ENCODE measurements at regions not wholly inside any gene's neighbourhood (a gene's known extent, or its start where the extent isn't known, plus 50 kb on each side); places are given as distances from the start of the nearest gene placed in this dataset.

DNA sequence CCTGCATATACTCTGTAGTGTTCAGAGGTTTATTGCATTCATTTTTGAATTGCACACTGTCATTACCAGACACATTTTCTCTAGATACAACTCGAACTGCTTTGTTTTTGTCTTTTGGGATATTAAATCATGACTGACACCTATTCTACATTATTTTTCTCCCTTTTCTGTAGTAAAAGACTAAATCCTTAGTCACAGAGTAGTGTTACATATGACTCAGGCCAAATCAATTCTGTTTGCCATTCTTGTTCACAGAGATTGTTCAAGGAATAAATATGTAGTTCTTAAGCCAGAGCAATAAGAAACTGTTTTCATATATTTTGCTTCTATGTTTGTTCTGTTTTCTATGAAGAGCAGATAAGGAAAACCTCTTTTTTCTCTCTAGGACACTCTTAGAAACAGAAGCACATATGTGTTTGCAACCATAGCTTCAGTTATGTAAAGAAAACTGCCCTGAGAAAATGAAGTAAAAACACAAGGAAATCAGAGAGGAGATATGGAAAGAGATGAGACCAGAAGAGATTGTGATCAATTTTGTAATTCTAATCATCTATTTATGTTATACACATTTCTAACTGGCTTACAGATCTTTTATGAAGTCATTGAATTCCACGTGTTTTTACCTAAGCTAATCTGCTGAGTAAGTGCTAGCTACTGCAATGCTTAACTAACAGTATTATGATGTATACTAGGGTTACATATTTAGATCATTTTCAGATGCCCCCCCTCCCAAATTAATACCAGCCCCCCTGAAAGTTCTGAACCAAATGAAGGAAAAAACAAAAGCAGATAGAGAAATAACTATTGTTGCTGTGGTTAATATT is 1995.6 kb upstream of the CDH6 start:
- TF ChIP-seq, protein P1, sequence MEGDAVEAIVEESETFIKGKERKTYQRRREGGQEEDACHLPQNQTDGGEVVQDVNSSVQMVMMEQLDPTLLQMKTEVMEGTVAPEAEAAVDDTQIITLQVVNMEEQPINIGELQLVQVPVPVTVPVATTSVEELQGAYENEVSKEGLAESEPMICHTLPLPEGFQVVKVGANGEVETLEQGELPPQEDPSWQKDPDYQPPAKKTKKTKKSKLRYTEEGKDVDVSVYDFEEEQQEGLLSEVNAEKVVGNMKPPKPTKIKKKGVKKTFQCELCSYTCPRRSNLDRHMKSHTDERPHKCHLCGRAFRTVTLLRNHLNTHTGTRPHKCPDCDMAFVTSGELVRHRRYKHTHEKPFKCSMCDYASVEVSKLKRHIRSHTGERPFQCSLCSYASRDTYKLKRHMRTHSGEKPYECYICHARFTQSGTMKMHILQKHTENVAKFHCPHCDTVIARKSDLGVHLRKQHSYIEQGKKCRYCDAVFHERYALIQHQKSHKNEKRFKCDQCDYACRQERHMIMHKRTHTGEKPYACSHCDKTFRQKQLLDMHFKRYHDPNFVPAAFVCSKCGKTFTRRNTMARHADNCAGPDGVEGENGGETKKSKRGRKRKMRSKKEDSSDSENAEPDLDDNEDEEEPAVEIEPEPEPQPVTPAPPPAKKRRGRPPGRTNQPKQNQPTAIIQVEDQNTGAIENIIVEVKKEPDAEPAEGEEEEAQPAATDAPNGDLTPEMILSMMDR (IDR thresholded peaks at IDR 0.05; ENCODE audit: insufficient read depth, low read length) = no peak
- TF ChIP-seq POLR2AphosphoS5 (IDR thresholded peaks at IDR 0.05; ENCODE audit: low read depth) = no peak
- TF ChIP-seq, protein P2, sequence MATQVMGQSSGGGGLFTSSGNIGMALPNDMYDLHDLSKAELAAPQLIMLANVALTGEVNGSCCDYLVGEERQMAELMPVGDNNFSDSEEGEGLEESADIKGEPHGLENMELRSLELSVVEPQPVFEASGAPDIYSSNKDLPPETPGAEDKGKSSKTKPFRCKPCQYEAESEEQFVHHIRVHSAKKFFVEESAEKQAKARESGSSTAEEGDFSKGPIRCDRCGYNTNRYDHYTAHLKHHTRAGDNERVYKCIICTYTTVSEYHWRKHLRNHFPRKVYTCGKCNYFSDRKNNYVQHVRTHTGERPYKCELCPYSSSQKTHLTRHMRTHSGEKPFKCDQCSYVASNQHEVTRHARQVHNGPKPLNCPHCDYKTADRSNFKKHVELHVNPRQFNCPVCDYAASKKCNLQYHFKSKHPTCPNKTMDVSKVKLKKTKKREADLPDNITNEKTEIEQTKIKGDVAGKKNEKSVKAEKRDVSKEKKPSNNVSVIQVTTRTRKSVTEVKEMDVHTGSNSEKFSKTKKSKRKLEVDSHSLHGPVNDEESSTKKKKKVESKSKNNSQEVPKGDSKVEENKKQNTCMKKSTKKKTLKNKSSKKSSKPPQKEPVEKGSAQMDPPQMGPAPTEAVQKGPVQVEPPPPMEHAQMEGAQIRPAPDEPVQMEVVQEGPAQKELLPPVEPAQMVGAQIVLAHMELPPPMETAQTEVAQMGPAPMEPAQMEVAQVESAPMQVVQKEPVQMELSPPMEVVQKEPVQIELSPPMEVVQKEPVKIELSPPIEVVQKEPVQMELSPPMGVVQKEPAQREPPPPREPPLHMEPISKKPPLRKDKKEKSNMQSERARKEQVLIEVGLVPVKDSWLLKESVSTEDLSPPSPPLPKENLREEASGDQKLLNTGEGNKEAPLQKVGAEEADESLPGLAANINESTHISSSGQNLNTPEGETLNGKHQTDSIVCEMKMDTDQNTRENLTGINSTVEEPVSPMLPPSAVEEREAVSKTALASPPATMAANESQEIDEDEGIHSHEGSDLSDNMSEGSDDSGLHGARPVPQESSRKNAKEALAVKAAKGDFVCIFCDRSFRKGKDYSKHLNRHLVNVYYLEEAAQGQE (IDR thresholded peaks at IDR 0.05; ENCODE audit: insufficient replicate concordance, low read depth) = no peak

All from HL-60 (cell line).